HepG2 (cell line): ENCODE measurements at regions not wholly inside any gene's neighbourhood (a gene's known extent, or its start where the extent isn't known, plus 50 kb on each side); places are given as distances from the start of the nearest gene placed in this dataset.

ENCODE experiments used
- ATAC-seq: fragments of 200-7000 bp; cut with Tn5 transposase; 3 replicates; pipeline ENCODE4 v1.9.1; 2020; ENCODE audit warnings: mild to moderate bottlenecking, moderate library complexity
- BruUV-seq: library from RNA; stranded (reverse); fragments of 400-500 nt; replicated peaks from 2 replicates; lab custom pipeline; 2021; lab: Mats Ljungman, UMichigan
- CTCF ChIA-PET: fragments of 300-600 bp; formaldehyde crosslinking; extraction: SDS; loops from one replicate; lab custom pipeline; 2021; ENCODE audit warnings: low total read pairs, inconsistent platforms, low intra/inter-chr PET ratio; lab: Yijun Ruan, JAX
- POLR2A ChIA-PET: fragments of 350-600 bp; sonication (Branson Sonifier 250); formaldehyde crosslinking; loops from one replicate; lab custom pipeline; 2020; ENCODE audit warnings: antibody characterized with exemption, inconsistent platforms; lab: Yijun Ruan, JAX
- DNase-seq: peaks from one replicate; pipeline ENCODE4 v3.0.0-alpha.2; 2015; ENCODE audit warnings: low spot score
- FAIRE-seq: peaks from 3 replicates; lab custom pipeline; 2011; peaks lifted over from hg19 to GRCh38; lab: Jason Lieb, UNC
- H2AFZ ChIP-seq: one replicate; pipeline ENCODE4 v1.6.1; 2011; ENCODE audit warnings: low read length, inconsistent platforms
- H3K27ac ChIP-seq: fragments of 300-600 bp; 3 replicates; pipeline ENCODE4 v1.8.0; 2011; ENCODE audit warnings: mixed run types, mild to moderate bottlenecking, mixed read lengths, low read length, inconsistent platforms; ENCODE audit not compliant: insufficient read depth; ENCODE audit errors: extremely low read length
- H3K27me3 ChIP-seq, 2 experiments: fragments of 200-600 bp in 1 of 2; 2 replicates in 1 of 2; 3 replicates in 1 of 2; pipeline versions ENCODE4 v1.6.0 to v1.8.0; 2011; ENCODE audit warnings: low read length in 2 of 2, mild to moderate bottlenecking in 2 of 2, moderate library complexity in 2 of 2, inconsistent platforms in 1 of 2; ENCODE audit not compliant: insufficient read depth in 2 of 2, control insufficient read depth in 1 of 2
- H3K36me3 ChIP-seq, 2 experiments: fragments of 200-600 bp in 1 of 2; replicated peaks in 1 of 2; 2 replicates in 1 of 2; 3 replicates in 1 of 2; pipeline versions ENCODE4 v1.5.1 to v1.8.0; 2011; ENCODE audit warnings: low read length in 2 of 2, inconsistent platforms in 1 of 2; ENCODE audit not compliant: insufficient read depth in 2 of 2, control insufficient read depth in 1 of 2
- H3K4me1 ChIP-seq: 2 replicates; pipeline ENCODE4 v1.5.1; 2012; ENCODE audit warnings: low read length, inconsistent platforms; ENCODE audit not compliant: insufficient read depth
- H3K4me2 ChIP-seq: 2 replicates; pipeline ENCODE4 v1.6.0; 2011; ENCODE audit warnings: low read depth, low read length, inconsistent platforms
- H3K4me3 ChIP-seq, 3 experiments: fragments of 200-600 bp in 1 of 3; sonication (generic), shearing (Covaris generic) in 1 of 3; replicated peaks in 1 of 3; 2 replicates each; pipeline ENCODE4 v1.5.1; 2011 to 2016; ENCODE audit warnings: low read length in 3 of 3, inconsistent platforms in 2 of 3, low read depth in 2 of 3, mild to moderate bottlenecking in 2 of 3, control low read depth in 1 of 3, mixed read lengths in 1 of 3; ENCODE audit not compliant: insufficient read depth in 1 of 3
- H3K79me2 ChIP-seq: one replicate; pipeline ENCODE4 v1.6.1; 2011; ENCODE audit warnings: low read length, inconsistent platforms; ENCODE audit not compliant: insufficient read depth
- H3K9ac ChIP-seq: 2 replicates; pipeline ENCODE4 v1.6.0; 2011; ENCODE audit warnings: mild to moderate bottlenecking, low read depth, low read length, inconsistent platforms; ENCODE audit not compliant: insufficient read depth
- H3K9me3 ChIP-seq: 2 replicates; pipeline ENCODE4 v1.5.1; 2012; ENCODE audit warnings: mild to moderate bottlenecking, low read length
- H4K20me1 ChIP-seq: 2 replicates; pipeline ENCODE4 v1.6.0; 2011; ENCODE audit warnings: inconsistent platforms, mild to moderate bottlenecking, low read length, moderate library complexity; ENCODE audit not compliant: insufficient read depth
- ATAD3A ChIP-seq: sonication (generic); formaldehyde crosslinking; IDR thresholded peaks from 2 replicates; pipeline ENCODE4 v1.4.0; 2020; ENCODE audit warnings: missing genetic modification reagents
- MBNL3 ChIP-seq: fragments of 250-450 bp; sonication (Bioruptor Pico); conservative IDR thresholded peaks from 2 replicates; pipeline ENCODE4 v1.8.0; 2022; ENCODE audit warnings: mild to moderate bottlenecking, inconsistent platforms
- PAWR ChIP-seq: sonication (generic); formaldehyde crosslinking; IDR thresholded peaks from 2 replicates; pipeline ENCODE4 v1.4.0; 2020; ENCODE audit warnings: missing genetic modification reagents, mild to moderate bottlenecking, borderline replicate concordance
- SIX4 ChIP-seq: sonication (generic); formaldehyde crosslinking; IDR thresholded peaks from 2 replicates; pipeline ENCODE4 v1.4.0; 2020; ENCODE audit warnings: missing genetic modification reagents
- SMAD3 ChIP-seq: sonication (generic); formaldehyde crosslinking; IDR thresholded peaks from 2 replicates; pipeline ENCODE4 v1.4.0; 2020; ENCODE audit warnings: missing genetic modification reagents
- SRY ChIP-seq: sonication (generic); formaldehyde crosslinking; IDR thresholded peaks from 2 replicates; pipeline ENCODE4 v1.8.0; 2022; ENCODE audit warnings: mild to moderate bottlenecking, missing genetic modification reagents
- YEATS2 ChIP-seq: sonication (generic); formaldehyde crosslinking; IDR thresholded peaks from 2 replicates; pipeline ENCODE4 v1.4.0; 2020; ENCODE audit warnings: missing genetic modification reagents, borderline replicate concordance
- ZC3H4 ChIP-seq: sonication (generic); formaldehyde crosslinking; IDR thresholded peaks from 2 replicates; pipeline ENCODE4 v1.4.0; 2020; ENCODE audit warnings: missing genetic modification reagents, borderline replicate concordance
- ZNF12 ChIP-seq: sonication (generic); formaldehyde crosslinking; IDR thresholded peaks from 2 replicates; pipeline ENCODE4 v1.5.0; 2020; ENCODE audit warnings: missing genetic modification reagents
- ZNF232 ChIP-seq: sonication (generic); formaldehyde crosslinking; IDR thresholded peaks from 2 replicates; pipeline ENCODE4 v1.4.0; 2020; ENCODE audit warnings: missing genetic modification reagents, borderline replicate concordance
- ZNF350 ChIP-seq: sonication (generic); formaldehyde crosslinking; IDR thresholded peaks from 2 replicates; pipeline ENCODE4 v1.4.0; 2020; ENCODE audit warnings: mild to moderate bottlenecking, low read depth, missing genetic modification reagents, borderline replicate concordance
- ZNF563 ChIP-seq: sonication (generic); formaldehyde crosslinking; IDR thresholded peaks from 2 replicates; pipeline ENCODE4 v1.8.0; 2022; ENCODE audit warnings: mild to moderate bottlenecking, moderate library complexity, missing genetic modification reagents
- ZNF740 ChIP-seq: sonication (generic); formaldehyde crosslinking; IDR thresholded peaks from 2 replicates; pipeline ENCODE4 v1.4.0; 2020; ENCODE audit warnings: missing genetic modification reagents
- WGBS: methylation state at CpG from one replicate; pipeline ENCODE4 v1.1.6; 2017; ENCODE audit warnings: low lambda C conversion rate; 5-methylcytosine and 5-hydroxymethylcytosine counted together
- in situ Hi-C: cut with HindIII; loops from 2 replicates; pipeline ENCODE4 v1.10.0; 2017; ENCODE audit warnings: low pct_unique_long_range_greater_than_20kb; ENCODE audit not compliant: extremely low pct_ligation_motif_present
- intact Hi-C: fragments of 100-400 bp; cut with micrococcal nuclease; formaldehyde crosslinking; loops from one replicate; pipeline ENCODE4 v1.10.0; 2022; ENCODE audit not compliant: unreplicated experiment
- TF ChIP-seq, protein P1 (sequence below): sonication (generic); formaldehyde crosslinking; IDR thresholded peaks from 2 replicates; pipeline ENCODE4 v1.5.0; 2020; ENCODE audit warnings: mild to moderate bottlenecking, missing genetic modification reagents
- TF ChIP-seq, protein P2 (sequence below): sonication (generic); formaldehyde crosslinking; IDR thresholded peaks from 2 replicates; pipeline ENCODE4 v1.8.1; 2023; ENCODE audit warnings: mild to moderate bottlenecking, inconsistent platforms, moderate library complexity, missing genetic modification reagents, borderline replicate concordance

- no TSS peak for BruUV-seq
- Histone ChIP-seq H3K4me3 (no peak overlapping the region), H3K27me3 (no peaks in the 10 kb centered on the region), H3K4me1 (no peaks in the 10 kb centered on the region), H3K9me3 (no peaks in the 10 kb centered on the region), H2AFZ (no peak overlapping the region), H3K79me2 (no peaks in the 10 kb centered on the region), H3K9ac (no peak overlapping the region), H4K20me1 (no peaks in the 10 kb centered on the region), H3K36me3 (no peaks in the 10 kb centered on the region), H3K27ac (no peak overlapping the region), H3K4me2 (no peak overlapping the region)
- no peak for FAIRE-seq
- TF ChIP-seq ZNF232 (CRISPR knock-in tag) (no peak), PAWR (no peak), ZC3H4 (CRISPR knock-in tag) (no peak), ZNF740 (CRISPR knock-in tag) (no peak), ZNF12 (CRISPR knock-in tag) (no peak), SMAD3 (CRISPR knock-in tag) (no peak), ATAD3A (no peak), YEATS2 (no peak), SRY (CRISPR knock-in tag) (no peak), ZNF350 (CRISPR knock-in tag) (no peak), SIX4 (CRISPR knock-in tag) (no peak), MBNL3 (CRISPR knock-in tag) (no peak), ZNF563 (CRISPR knock-in tag) (no peak)
- TF ChIP-seq, protein P1, sequence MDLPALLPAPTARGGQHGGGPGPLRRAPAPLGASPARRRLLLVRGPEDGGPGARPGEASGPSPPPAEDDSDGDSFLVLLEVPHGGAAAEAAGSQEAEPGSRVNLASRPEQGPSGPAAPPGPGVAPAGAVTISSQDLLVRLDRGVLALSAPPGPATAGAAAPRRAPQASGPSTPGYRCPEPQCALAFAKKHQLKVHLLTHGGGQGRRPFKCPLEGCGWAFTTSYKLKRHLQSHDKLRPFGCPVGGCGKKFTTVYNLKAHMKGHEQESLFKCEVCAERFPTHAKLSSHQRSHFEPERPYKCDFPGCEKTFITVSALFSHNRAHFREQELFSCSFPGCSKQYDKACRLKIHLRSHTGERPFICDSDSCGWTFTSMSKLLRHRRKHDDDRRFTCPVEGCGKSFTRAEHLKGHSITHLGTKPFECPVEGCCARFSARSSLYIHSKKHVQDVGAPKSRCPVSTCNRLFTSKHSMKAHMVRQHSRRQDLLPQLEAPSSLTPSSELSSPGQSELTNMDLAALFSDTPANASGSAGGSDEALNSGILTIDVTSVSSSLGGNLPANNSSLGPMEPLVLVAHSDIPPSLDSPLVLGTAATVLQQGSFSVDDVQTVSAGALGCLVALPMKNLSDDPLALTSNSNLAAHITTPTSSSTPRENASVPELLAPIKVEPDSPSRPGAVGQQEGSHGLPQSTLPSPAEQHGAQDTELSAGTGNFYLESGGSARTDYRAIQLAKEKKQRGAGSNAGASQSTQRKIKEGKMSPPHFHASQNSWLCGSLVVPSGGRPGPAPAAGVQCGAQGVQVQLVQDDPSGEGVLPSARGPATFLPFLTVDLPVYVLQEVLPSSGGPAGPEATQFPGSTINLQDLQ (CRISPR knock-in tag), result no peak
- TF ChIP-seq, protein P2, sequence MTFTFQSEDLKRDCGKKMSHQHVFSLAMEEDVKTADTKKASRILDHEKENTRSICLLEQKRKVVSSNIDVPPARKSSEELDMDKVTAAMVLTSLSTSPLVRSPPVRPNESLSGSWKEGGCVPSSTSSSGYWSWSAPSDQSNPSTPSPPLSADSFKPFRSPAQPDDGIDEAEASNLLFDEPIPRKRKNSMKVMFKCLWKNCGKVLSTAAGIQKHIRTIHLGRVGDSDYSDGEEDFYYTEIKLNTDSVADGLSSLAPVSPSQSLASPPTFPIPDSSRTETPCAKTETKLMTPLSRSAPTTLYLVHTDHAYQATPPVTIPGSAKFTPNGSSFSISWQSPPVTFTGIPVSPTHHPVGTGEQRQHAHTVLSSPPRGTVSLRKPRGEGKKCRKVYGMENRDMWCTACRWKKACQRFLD, result no peak
- POLR2A ChIA-PET, result no interaction called here
- DNase-seq, result no peak
- CTCF ChIA-PET, result no interaction called here
- WGBS, result under 1% methylated on average over 3 of the region's 3 CpGs
- in situ Hi-C loops (no loop called here), intact Hi-C loops (no loop called here)
- no peak for ATAC-seq
These were observed 238.1 kb upstream of the SLC8A1 start for GRCh38 chr2:40690036-40690435.
